ENCODE measurements at regions not wholly inside any gene's neighbourhood (a gene's known extent, or its start where the extent isn't known, plus 50 kb on each side); places are given as distances from the start of the nearest gene placed in this dataset.

GRCh38 chr6:103268335-103268734 is 1591.4 kb downstream of the HACE1 start:
- TF ChIP-seq CTCF (IDR thresholded peaks at IDR 0.05) (no peak), ZFX (IDR thresholded peaks at IDR 0.05; ENCODE audit: borderline replicate concordance) (no peak)

Measured in 22Rv1 (cell line).